HL-60 (cell line): ENCODE measurements at regions not wholly inside any gene's neighbourhood (a gene's known extent, or its start where the extent isn't known, plus 50 kb on each side); places are given as distances from the start of the nearest gene placed in this dataset.

ENCODE experiments used
- DNase-seq, 2 experiments: peaks; one replicate each; pipeline ENCODE4 v3.0.0-alpha.2; 2010 to 2020; ENCODE audit warnings: low read depth in 1 of 2, low spot score in 1 of 2
- H3K27ac ChIP-seq: fragments of 250-450 bp; sonication (Bioruptor Pico); replicated peaks from 2 replicates; pipeline ENCODE4 v1.5.1; 2020; ENCODE audit warnings: mild to moderate bottlenecking, moderate library complexity
- H3K27me3 ChIP-seq: fragments of 250-450 bp; sonication (Bioruptor Pico); 2 replicates; pipeline ENCODE4 v1.5.1; 2021; ENCODE audit warnings: mild to moderate bottlenecking, moderate library complexity; ENCODE audit not compliant: insufficient read depth, poor library complexity, severe bottlenecking
- H3K4me3 ChIP-seq: replicated peaks from 2 replicates; pipeline ENCODE4 v1.5.1; 2011; ENCODE audit warnings: mild to moderate bottlenecking, control low read depth, low read length; ENCODE audit not compliant: insufficient read depth
- GABPA ChIP-seq: IDR thresholded peaks from 2 replicates; pipeline ENCODE4 v1.6.1; 2012; ENCODE audit warnings: low read depth
- POLR2AphosphoS5 ChIP-seq: IDR thresholded peaks from 2 replicates; pipeline ENCODE4 v1.6.1; 2012; ENCODE audit warnings: low read depth
- SPI1 ChIP-seq: IDR thresholded peaks from 2 replicates; pipeline ENCODE4 v1.6.1; 2012; ENCODE audit warnings: low read depth, mild to moderate bottlenecking, borderline replicate concordance
- TF ChIP-seq, protein P1 (sequence below): IDR thresholded peaks from one replicate; pipeline ENCODE4 v1.5.1; 2011; ENCODE audit warnings: low read length, control low read depth, inconsistent platforms; ENCODE audit not compliant: insufficient read depth
- TF ChIP-seq, protein P2 (sequence below): IDR thresholded peaks from 2 replicates; pipeline ENCODE4 v1.6.1; 2012; ENCODE audit warnings: low read depth; ENCODE audit not compliant: insufficient replicate concordance

DNA sequence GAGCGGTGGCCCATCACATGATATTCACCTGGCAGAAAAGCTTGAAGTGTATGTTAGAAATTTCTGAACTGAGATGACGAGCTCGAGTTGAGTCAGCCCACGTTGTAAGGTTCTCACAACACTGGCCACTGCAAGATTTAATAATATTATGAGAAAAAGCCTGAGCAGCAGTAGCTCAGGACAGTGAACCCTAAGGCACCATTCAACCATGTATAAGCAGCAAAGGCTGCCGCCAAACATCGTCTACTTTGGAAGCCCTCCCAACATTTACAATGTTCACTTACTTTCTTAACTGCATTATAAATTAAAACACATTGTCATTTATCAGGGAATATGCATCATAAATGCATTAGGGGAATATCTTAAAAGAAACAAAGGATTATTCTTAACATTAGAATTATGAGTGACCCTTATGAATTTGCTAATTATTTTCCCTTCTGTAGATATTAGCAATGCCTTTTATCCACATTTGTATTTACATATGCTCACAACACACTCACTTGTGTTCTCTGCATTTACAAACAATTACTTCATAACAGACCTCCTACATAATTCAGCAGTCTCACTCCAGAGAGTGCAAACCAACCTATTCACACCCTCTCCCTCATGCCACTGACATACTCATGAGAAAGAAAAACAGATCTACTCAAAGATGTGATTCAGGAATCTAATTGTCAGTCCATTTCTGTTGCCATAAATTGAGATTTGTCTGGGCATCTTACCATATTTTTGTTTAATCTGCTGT is 57.7 kb upstream of the CARD18 start:
- TF ChIP-seq POLR2AphosphoS5 (no peak), SPI1 (no peak)
- TF ChIP-seq, protein P1, sequence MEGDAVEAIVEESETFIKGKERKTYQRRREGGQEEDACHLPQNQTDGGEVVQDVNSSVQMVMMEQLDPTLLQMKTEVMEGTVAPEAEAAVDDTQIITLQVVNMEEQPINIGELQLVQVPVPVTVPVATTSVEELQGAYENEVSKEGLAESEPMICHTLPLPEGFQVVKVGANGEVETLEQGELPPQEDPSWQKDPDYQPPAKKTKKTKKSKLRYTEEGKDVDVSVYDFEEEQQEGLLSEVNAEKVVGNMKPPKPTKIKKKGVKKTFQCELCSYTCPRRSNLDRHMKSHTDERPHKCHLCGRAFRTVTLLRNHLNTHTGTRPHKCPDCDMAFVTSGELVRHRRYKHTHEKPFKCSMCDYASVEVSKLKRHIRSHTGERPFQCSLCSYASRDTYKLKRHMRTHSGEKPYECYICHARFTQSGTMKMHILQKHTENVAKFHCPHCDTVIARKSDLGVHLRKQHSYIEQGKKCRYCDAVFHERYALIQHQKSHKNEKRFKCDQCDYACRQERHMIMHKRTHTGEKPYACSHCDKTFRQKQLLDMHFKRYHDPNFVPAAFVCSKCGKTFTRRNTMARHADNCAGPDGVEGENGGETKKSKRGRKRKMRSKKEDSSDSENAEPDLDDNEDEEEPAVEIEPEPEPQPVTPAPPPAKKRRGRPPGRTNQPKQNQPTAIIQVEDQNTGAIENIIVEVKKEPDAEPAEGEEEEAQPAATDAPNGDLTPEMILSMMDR = no peak
- Histone ChIP-seq H3K27me3 (no peaks in the 10 kb centered on the region), H3K27ac (no peak overlapping the region), H3K4me3 (no peak overlapping the region)
- no peak for DNase-seq

DNA sequence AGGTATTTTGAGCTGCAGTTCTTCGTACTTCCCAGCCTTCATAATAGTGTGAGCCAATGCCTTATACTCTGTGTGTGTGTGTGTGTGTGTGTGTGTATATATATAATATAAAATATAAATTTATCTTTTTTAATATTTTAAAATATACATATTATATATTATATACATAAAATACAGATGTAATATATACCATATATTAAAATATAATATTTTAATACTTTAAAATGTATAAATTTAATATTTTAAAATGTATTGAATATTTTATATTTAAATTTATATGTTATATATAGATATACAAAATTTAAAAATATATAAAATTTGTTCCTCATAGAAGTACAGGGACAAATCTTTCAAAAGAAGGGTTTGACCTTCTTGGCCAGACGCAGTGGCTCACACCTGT is 53.7 kb upstream of the CARD18 start:
- Histone ChIP-seq H3K4me3 (no peak overlapping the region), H3K27ac (no peak overlapping the region), H3K27me3 (no peaks in the 10 kb centered on the region)
- TF ChIP-seq SPI1 (no peak), POLR2AphosphoS5 (no peak), GABPA (no peak)
- TF ChIP-seq, protein P2, sequence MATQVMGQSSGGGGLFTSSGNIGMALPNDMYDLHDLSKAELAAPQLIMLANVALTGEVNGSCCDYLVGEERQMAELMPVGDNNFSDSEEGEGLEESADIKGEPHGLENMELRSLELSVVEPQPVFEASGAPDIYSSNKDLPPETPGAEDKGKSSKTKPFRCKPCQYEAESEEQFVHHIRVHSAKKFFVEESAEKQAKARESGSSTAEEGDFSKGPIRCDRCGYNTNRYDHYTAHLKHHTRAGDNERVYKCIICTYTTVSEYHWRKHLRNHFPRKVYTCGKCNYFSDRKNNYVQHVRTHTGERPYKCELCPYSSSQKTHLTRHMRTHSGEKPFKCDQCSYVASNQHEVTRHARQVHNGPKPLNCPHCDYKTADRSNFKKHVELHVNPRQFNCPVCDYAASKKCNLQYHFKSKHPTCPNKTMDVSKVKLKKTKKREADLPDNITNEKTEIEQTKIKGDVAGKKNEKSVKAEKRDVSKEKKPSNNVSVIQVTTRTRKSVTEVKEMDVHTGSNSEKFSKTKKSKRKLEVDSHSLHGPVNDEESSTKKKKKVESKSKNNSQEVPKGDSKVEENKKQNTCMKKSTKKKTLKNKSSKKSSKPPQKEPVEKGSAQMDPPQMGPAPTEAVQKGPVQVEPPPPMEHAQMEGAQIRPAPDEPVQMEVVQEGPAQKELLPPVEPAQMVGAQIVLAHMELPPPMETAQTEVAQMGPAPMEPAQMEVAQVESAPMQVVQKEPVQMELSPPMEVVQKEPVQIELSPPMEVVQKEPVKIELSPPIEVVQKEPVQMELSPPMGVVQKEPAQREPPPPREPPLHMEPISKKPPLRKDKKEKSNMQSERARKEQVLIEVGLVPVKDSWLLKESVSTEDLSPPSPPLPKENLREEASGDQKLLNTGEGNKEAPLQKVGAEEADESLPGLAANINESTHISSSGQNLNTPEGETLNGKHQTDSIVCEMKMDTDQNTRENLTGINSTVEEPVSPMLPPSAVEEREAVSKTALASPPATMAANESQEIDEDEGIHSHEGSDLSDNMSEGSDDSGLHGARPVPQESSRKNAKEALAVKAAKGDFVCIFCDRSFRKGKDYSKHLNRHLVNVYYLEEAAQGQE = no peak
- TF ChIP-seq, protein P1 = no peak
- DNase-seq = no peak

DNA sequence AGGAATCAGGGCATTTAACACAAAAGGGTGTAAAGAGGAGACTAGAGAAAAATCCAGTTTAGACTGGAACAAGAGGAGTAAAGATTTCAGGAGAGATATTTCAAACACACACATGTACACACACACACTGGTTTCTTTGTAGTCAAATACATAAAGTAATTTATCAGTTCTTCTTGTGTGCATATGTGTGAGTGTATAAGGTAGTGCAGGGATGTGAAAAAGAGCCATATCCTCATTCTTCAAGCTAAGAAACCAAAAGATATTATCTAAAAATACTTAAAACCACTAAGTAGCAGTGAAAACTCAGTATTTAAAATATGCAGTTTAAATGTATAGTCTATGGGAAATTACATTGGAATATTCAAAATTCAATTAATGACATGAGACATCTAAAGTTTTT is 52.5 kb upstream of the CARD18 start:
- Histone ChIP-seq H3K27ac (no peak overlapping the region), H3K27me3 (no peaks in the 10 kb centered on the region), H3K4me3 (no peak overlapping the region)
- TF ChIP-seq, protein P2 = no peak
- TF ChIP-seq SPI1 (no peak), GABPA (no peak), POLR2AphosphoS5 (no peak)
- TF ChIP-seq, protein P1 = no peak
- no peak for DNase-seq

DNA sequence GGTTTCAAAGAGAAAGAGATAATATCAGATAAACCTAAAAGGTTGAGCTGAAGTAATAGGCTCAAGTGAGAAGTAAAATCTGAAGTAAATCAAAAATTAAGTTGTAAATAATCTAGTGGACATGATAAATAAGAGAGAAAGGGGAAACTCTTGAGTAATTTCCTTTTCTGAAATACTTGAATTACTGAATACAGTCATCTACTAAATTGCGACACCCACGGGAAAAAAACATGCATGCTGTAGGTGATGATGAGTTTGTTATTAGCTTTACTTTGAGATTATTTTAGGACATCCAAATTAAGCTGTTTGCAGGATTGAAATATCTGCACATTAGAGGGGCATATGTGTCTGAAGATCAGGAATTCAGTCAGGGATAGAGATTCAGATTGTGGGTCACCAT is 50.0 kb upstream of the CARD18 start:
- peak; percentile 56 to 68 for DNase-seq
- Histone ChIP-seq H3K27ac (no peak overlapping the region; the same call in 1 of the 2 replicates), H3K4me3 (no peak overlapping the region), H3K27me3 (no peaks in the 10 kb centered on the region)
- TF ChIP-seq GABPA = no peak
- TF ChIP-seq, protein P1 = no peak
- TF ChIP-seq, protein P2 = no peak
- TF ChIP-seq POLR2AphosphoS5 = no peak
- no peak for TF ChIP-seq SPI1
